ENCODE measurements at regions not wholly inside any gene's neighbourhood (a gene's known extent, or its start where the extent isn't known, plus 50 kb on each side); places are given as distances from the start of the nearest gene placed in this dataset.

- no peak overlapping the region for H3K4me3 Mint-ChIP-seq
- POLR2A ChIA-PET (ENCODE audit: partially characterized antibody): no interaction called here
- CTCF ChIA-PET (ENCODE audit: partially characterized antibody): no interaction called here
These were observed 544.4 kb downstream of the EFNA5 start for GRCh38 chr5:107126341-107126740.

DNA sequence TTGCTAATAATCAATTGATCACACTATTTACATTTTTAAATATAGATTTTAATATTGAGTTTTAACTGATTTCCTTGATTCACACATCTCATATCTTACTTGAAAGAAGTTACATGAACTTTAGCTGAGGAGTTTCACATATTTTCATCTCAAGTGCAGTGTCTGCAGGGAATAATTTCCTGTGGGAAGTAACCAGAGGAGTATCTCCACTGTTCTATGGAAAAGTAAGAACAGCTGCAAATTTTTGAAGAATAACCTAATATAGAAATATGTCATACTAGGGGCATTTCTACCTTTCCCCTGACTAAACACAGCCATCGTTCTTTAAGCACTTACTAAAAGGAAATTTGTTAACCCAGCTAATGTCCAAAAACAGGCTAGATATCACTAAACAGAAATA is 546.4 kb downstream of the EFNA5 start:
- H3K36me3 Mint-ChIP-seq: no peaks in the 10 kb centered on the region
- Histone ChIP-seq H3K4me3 (ENCODE audit: low read length in 2 of 2) (no peak overlapping the region), H3K27ac (ENCODE audit: low read depth, low read length) (no peak overlapping the region), H3K4me1 (ENCODE audit: insufficient read depth, low read length) (no peaks in the 10 kb centered on the region), H3K36me3 (ENCODE audit: insufficient read depth, low read length) (no peaks in the 10 kb centered on the region), H3K27me3 (ENCODE audit: insufficient read depth, low read length) (no peaks in the 10 kb centered on the region), H3K9me3 (ENCODE audit: control insufficient read depth in 1 of 2, low read length in 2 of 2) (no peaks in the 10 kb centered on the region)
- ChIA-PET POLR2A (ENCODE audit: partially characterized antibody) (no interaction called here), CTCF (ENCODE audit: partially characterized antibody) (no interaction called here)
- intact Hi-C loops (cut with micrococcal nuclease): no loop called here
- H3K4me1 Mint-ChIP-seq: no peaks in the 10 kb centered on the region
- peaks cover 0 to 8% (median 0%) of the 10 kb centered on the region in 8 donors for H3K9me3 Mint-ChIP-seq
- DNase-seq: no peak
- H3K4me3 Mint-ChIP-seq: no peak overlapping the region
- no peaks in the 10 kb centered on the region for H3K27me3 Mint-ChIP-seq
- no peak overlapping the region for H3K27ac Mint-ChIP-seq

More at GRCh38 chr5:107126341-107126740, 544.4 kb downstream of the EFNA5 start:
- no peaks in the 10 kb centered on the region for H3K36me3 Mint-ChIP-seq
- no peaks in the 10 kb centered on the region for H3K36me3 ChIP-seq (ENCODE audit: insufficient read depth, low read length)
- no peaks in the 10 kb centered on the region for H3K27me3 Mint-ChIP-seq
- no peak overlapping the region for H3K4me3 ChIP-seq (ENCODE audit: low read length in 2 of 2)
- no peaks in the 10 kb centered on the region for H3K9me3 ChIP-seq (ENCODE audit: control insufficient read depth in 1 of 2, low read length in 2 of 2)
- no peak overlapping the region for H3K27ac ChIP-seq (ENCODE audit: low read depth, low read length)
- no peak overlapping the region for H3K27ac Mint-ChIP-seq
- no peaks in the 10 kb centered on the region for H3K27me3 ChIP-seq (ENCODE audit: insufficient read depth, low read length)
- no peaks in the 10 kb centered on the region for H3K4me1 Mint-ChIP-seq
- intact Hi-C loops (cut with micrococcal nuclease): no loop called here
- H3K9me3 Mint-ChIP-seq: peaks cover 0 to 5% (median 0%) of the 10 kb centered on the region in 8 donors
- no peaks in the 10 kb centered on the region for H3K4me1 ChIP-seq (ENCODE audit: insufficient read depth, low read length)
- DNase-seq: no peak

GRCh38 chr5:107123014-107123413 is 547.7 kb downstream of the EFNA5 start:
- H3K9me3 ChIP-seq (ENCODE audit: control insufficient read depth in 1 of 2, low read length in 2 of 2): no peaks in the 10 kb centered on the region
- H3K4me3 Mint-ChIP-seq: no peak overlapping the region
- H3K4me1 Mint-ChIP-seq: no peaks in the 10 kb centered on the region
- ChIA-PET POLR2A (ENCODE audit: partially characterized antibody) (no interaction called here), CTCF (ENCODE audit: partially characterized antibody) (no interaction called here)
- DNase-seq: no peak
- H3K27ac Mint-ChIP-seq: no peak overlapping the region
- H3K4me1 ChIP-seq (ENCODE audit: insufficient read depth, low read length): no peaks in the 10 kb centered on the region
- peaks cover 0 to 8% (median 0%) of the 10 kb centered on the region in 8 donors for H3K9me3 Mint-ChIP-seq
- no peaks in the 10 kb centered on the region for H3K27me3 Mint-ChIP-seq
- H3K27ac ChIP-seq (ENCODE audit: low read depth, low read length): no peak overlapping the region
- no peaks in the 10 kb centered on the region for H3K36me3 Mint-ChIP-seq
- H3K36me3 ChIP-seq (ENCODE audit: insufficient read depth, low read length): no peaks in the 10 kb centered on the region
- intact Hi-C loops (cut with micrococcal nuclease): no loop called here
- H3K4me3 ChIP-seq (ENCODE audit: low read length in 2 of 2): no peak overlapping the region
- no peaks in the 10 kb centered on the region for H3K27me3 ChIP-seq (ENCODE audit: insufficient read depth, low read length)

- Mint-ChIP-seq H3K4me1 (no peaks in the 10 kb centered on the region), H3K27me3 (no peaks in the 10 kb centered on the region), H3K9me3 (peaks cover 0 to 8% (median 0%) of the 10 kb centered on the region in 8 donors), H3K27ac (no peak overlapping the region), H3K36me3 (no peaks in the 10 kb centered on the region), H3K4me3 (no peak overlapping the region)
- Histone ChIP-seq H3K27ac (ENCODE audit: low read depth, low read length) (no peak overlapping the region), H3K9me3 (ENCODE audit: control insufficient read depth in 1 of 2, low read length in 2 of 2) (no peaks in the 10 kb centered on the region), H3K27me3 (ENCODE audit: insufficient read depth, low read length) (no peaks in the 10 kb centered on the region), H3K4me3 (ENCODE audit: low read length in 2 of 2) (no peak overlapping the region), H3K36me3 (ENCODE audit: insufficient read depth, low read length) (no peaks in the 10 kb centered on the region), H3K4me1 (ENCODE audit: insufficient read depth, low read length) (no peaks in the 10 kb centered on the region)
- intact Hi-C loops (cut with micrococcal nuclease): no loop called here
- no peak for DNase-seq
- CTCF ChIA-PET (ENCODE audit: partially characterized antibody): no interaction called here
- POLR2A ChIA-PET (ENCODE audit: partially characterized antibody): no interaction called here
These were observed 548.8 kb downstream of the EFNA5 start for GRCh38 chr5:107121793-107122519.

DNA sequence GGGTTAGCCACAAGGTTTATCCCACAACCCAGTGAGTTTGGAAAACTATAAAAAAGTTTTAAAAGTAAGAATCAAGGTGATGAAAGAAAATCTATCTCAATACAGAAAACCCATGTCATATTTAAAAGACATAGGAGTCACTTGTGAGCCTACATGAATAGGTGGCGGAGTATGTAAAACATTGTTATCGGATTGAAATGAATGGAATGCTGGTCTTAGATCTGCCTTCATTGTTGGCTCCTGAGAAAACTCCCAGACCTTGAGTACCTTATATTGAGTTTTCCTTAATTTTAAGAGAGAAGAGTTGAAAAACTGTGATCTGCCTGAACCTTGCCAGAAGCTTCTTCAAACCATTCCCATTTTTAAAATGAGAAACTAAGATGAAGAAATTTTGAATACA is 551.1 kb downstream of the EFNA5 start:
- Histone ChIP-seq H3K4me3 (ENCODE audit: low read length in 2 of 2) (no peak overlapping the region), H3K27me3 (ENCODE audit: insufficient read depth, low read length) (no peaks in the 10 kb centered on the region), H3K36me3 (ENCODE audit: insufficient read depth, low read length) (no peaks in the 10 kb centered on the region), H3K9me3 (ENCODE audit: control insufficient read depth in 1 of 2, low read length in 2 of 2) (no peaks in the 10 kb centered on the region), H3K27ac (ENCODE audit: low read depth, low read length) (no peak overlapping the region), H3K4me1 (ENCODE audit: insufficient read depth, low read length) (no peaks in the 10 kb centered on the region)
- DNase-seq: no peak
- H3K9me3 Mint-ChIP-seq: peaks cover 0 to 8% (median 1%) of the 10 kb centered on the region in 8 donors
- intact Hi-C loops (cut with micrococcal nuclease): no loop called here
- no peak overlapping the region for H3K27ac Mint-ChIP-seq
- ChIA-PET CTCF (ENCODE audit: partially characterized antibody) (no interaction called here), POLR2A (ENCODE audit: partially characterized antibody) (no interaction called here)
- H3K4me1 Mint-ChIP-seq: no peaks in the 10 kb centered on the region
- H3K36me3 Mint-ChIP-seq: no peaks in the 10 kb centered on the region
- H3K27me3 Mint-ChIP-seq: no peaks in the 10 kb centered on the region
- no peak overlapping the region for H3K4me3 Mint-ChIP-seq

GRCh38 chr5:107118184-107119019 is 552.3 kb downstream of the EFNA5 start:
- no peaks in the 10 kb centered on the region for H3K4me1 Mint-ChIP-seq
- DNase-seq: no peak
- H3K4me3 ChIP-seq (ENCODE audit: low read length in 2 of 2): no peak overlapping the region
- no peaks in the 10 kb centered on the region for H3K27me3 ChIP-seq (ENCODE audit: insufficient read depth, low read length)
- no peaks in the 10 kb centered on the region for H3K4me1 ChIP-seq (ENCODE audit: insufficient read depth, low read length)
- H3K36me3 Mint-ChIP-seq: no peaks in the 10 kb centered on the region
- H3K36me3 ChIP-seq (ENCODE audit: insufficient read depth, low read length): no peaks in the 10 kb centered on the region
- ChIA-PET POLR2A (ENCODE audit: partially characterized antibody) (no interaction called here), CTCF (ENCODE audit: partially characterized antibody) (no interaction called here)
- H3K27ac Mint-ChIP-seq: no peak overlapping the region
- no peak overlapping the region for H3K27ac ChIP-seq (ENCODE audit: low read depth, low read length)
- no peaks in the 10 kb centered on the region for H3K9me3 ChIP-seq (ENCODE audit: control insufficient read depth in 1 of 2, low read length in 2 of 2)
- intact Hi-C loops (cut with micrococcal nuclease): no loop called here
- peaks cover 0 to 8% (median 1%) of the 10 kb centered on the region in 8 donors for H3K9me3 Mint-ChIP-seq
- H3K4me3 Mint-ChIP-seq: no peak overlapping the region
- no peaks in the 10 kb centered on the region for H3K27me3 Mint-ChIP-seq

DNA sequence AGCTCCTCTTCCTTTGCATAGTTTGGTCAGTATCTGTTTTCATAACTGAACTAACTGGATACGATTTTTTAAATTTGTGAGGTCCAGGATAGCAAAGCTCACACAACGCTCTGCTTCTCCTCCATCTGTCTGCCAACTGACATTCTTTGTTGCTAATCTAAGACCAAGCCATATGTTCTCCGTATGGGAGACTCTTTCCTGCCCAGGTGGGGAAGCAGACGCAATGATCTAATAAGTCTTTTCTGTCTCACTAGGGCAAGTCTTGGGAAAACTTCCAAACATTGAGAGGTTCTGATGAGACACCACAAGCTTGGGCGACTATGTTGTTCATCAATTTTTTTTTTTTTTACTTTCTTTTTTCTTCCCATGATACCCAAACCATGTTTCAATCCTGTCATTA is 558.5 kb downstream of the EFNA5 start:
- H3K36me3 Mint-ChIP-seq: no peaks in the 10 kb centered on the region
- Histone ChIP-seq H3K4me1 (ENCODE audit: insufficient read depth, low read length) (no peaks in the 10 kb centered on the region), H3K9me3 (ENCODE audit: control insufficient read depth in 1 of 2, low read length in 2 of 2) (no peaks in the 10 kb centered on the region), H3K27me3 (ENCODE audit: insufficient read depth, low read length) (no peaks in the 10 kb centered on the region), H3K27ac (ENCODE audit: low read depth, low read length) (no peak overlapping the region), H3K4me3 (ENCODE audit: low read length in 2 of 2) (no peak overlapping the region), H3K36me3 (ENCODE audit: insufficient read depth, low read length) (no peaks in the 10 kb centered on the region)
- CTCF ChIA-PET (ENCODE audit: partially characterized antibody): no interaction called here
- no peaks in the 10 kb centered on the region for H3K27me3 Mint-ChIP-seq
- H3K4me3 Mint-ChIP-seq: no peak overlapping the region
- H3K9me3 Mint-ChIP-seq: peaks cover 0 to 12% (median 6%) of the 10 kb centered on the region in 8 donors
- H3K4me1 Mint-ChIP-seq: no peaks in the 10 kb centered on the region
- POLR2A ChIA-PET (ENCODE audit: partially characterized antibody): no interaction called here
- no peak overlapping the region for H3K27ac Mint-ChIP-seq
- intact Hi-C loops (cut with micrococcal nuclease): no loop called here
- no peak for DNase-seq
